ENCODE measurements at regions not wholly inside any gene's neighbourhood (a gene's known extent, or its start where the extent isn't known, plus 50 kb on each side); places are given as distances from the start of the nearest gene placed in this dataset.

DNA sequence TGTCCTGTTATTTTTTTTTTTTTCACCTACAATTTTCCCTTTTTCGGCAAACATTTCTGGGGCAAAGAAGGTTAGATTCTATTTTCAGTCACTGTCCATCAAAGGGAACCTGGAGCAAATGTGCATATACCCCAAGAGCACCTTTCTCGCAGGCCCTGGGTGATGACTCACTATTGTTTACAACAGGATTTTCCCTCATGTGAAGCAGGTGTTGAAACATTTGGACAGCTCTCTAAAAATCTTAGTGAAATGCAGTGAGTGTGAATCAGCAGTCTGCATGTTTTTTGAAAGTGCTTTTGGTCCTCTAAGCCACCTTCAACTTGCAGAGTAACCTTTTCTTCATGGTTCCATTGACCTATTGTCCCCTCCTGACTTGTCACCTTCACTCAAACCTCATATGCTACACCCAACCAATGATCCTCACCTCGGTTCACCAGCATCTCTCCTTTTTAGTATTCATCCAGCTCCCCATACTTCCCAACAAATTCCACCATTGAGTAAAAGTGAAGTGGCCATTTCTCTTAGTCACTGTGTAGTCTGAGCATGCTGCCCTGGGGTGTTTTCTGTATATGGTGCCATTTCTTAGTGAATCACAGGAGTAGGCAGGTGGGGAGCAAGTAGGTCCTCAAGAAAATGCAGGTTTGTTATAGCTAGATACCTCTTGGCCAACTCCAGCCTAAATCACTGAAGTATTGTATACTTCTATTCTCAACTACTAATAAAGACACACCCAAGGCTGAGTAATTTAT, 260.2 kb downstream of the BMP4 start:
- H3K79me2 ChIP-seq (ENCODE audit: insufficient read depth, low read length) = 0 out of 2 replicates have a peak, but pooled peaks cover 2% of the 10 kb centered on the region
- TF ChIP-seq, protein P1, sequence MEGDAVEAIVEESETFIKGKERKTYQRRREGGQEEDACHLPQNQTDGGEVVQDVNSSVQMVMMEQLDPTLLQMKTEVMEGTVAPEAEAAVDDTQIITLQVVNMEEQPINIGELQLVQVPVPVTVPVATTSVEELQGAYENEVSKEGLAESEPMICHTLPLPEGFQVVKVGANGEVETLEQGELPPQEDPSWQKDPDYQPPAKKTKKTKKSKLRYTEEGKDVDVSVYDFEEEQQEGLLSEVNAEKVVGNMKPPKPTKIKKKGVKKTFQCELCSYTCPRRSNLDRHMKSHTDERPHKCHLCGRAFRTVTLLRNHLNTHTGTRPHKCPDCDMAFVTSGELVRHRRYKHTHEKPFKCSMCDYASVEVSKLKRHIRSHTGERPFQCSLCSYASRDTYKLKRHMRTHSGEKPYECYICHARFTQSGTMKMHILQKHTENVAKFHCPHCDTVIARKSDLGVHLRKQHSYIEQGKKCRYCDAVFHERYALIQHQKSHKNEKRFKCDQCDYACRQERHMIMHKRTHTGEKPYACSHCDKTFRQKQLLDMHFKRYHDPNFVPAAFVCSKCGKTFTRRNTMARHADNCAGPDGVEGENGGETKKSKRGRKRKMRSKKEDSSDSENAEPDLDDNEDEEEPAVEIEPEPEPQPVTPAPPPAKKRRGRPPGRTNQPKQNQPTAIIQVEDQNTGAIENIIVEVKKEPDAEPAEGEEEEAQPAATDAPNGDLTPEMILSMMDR (conservative IDR thresholded peaks at IDR 0.05) = no peak
- Mint-ChIP-seq H3K27me3 (ENCODE audit: low read depth) (no peaks in the 10 kb centered on the region), H3K4me3 (no peak overlapping the region), H3K36me3 (ENCODE audit: insufficient read depth in 1 of 3, low read depth in 3 of 3) (no peaks in the 10 kb centered on the region), H3K27ac (no peak overlapping the region), H3K4me1 (no peaks in the 10 kb centered on the region; a peak in 1 of 4 replicates), H3K9me3 (no peaks in the 10 kb centered on the region)
- H4K5ac ChIP-seq (ENCODE audit: insufficient read length, low read depth, low read length) = no peak overlapping the region
- H2AK5ac ChIP-seq (ENCODE audit: insufficient read length, low read length) = no peak overlapping the region
- no peaks in the 10 kb centered on the region for H4K20me1 ChIP-seq (ENCODE audit: control insufficient read depth, insufficient read depth, insufficient read length)
- no peak overlapping the region for H2BK15ac ChIP-seq (ENCODE audit: low read depth, low read length)
- WGBS (ENCODE audit: extremely low coverage, insufficient read length, low lambda C conversion rate) = no CpG with 5 or more reads among the region's 3 CpGs
- no peak overlapping the region for H3K27ac ChIP-seq (ENCODE audit: insufficient read length, low read depth, low read length)
- no peak overlapping the region for H3K9ac ChIP-seq (ENCODE audit: extremely low read depth, insufficient read length, low read length)
- no peak overlapping the region for H3K56ac ChIP-seq (ENCODE audit: insufficient read length, low read depth, low read length)
- no peak overlapping the region for H4K91ac ChIP-seq (ENCODE audit: insufficient read length, low read depth, low read length)
- no peaks in the 10 kb centered on the region for H3K27me3 ChIP-seq (ENCODE audit: insufficient read depth, low read length)
- H3K14ac ChIP-seq (ENCODE audit: insufficient read depth, low read length) = no peak overlapping the region
- H3K4me2 ChIP-seq (ENCODE audit: insufficient read depth, insufficient read length, low read length) = no peak overlapping the region
- H2BK120ac ChIP-seq (ENCODE audit: low read depth, low read length, poor library complexity, severe bottlenecking) = no peak overlapping the region
- no peak overlapping the region for H2BK5ac ChIP-seq (ENCODE audit: insufficient read length, low read length)
- H3T11ph ChIP-seq (ENCODE audit: low read length) = no peak overlapping the region
- no peak overlapping the region for H4K8ac ChIP-seq (replicated peaks; ENCODE audit: insufficient read length, low read depth, low read length)
- no peak overlapping the region for H3K4ac ChIP-seq (ENCODE audit: low read depth, low read length)
- no peaks in the 10 kb centered on the region for H3K4me1 ChIP-seq (ENCODE audit: insufficient read depth, low read length)
- no peak overlapping the region for H2AFZ ChIP-seq (ENCODE audit: low read length)
- no peaks in the 10 kb centered on the region for H3K9me3 ChIP-seq (ENCODE audit: control insufficient read depth, low read depth, low read length)
- no peak overlapping the region for H3K23ac ChIP-seq (ENCODE audit: insufficient read length, low read depth, low read length)
- no peak overlapping the region for H2BK12ac ChIP-seq (ENCODE audit: insufficient read length, low read depth, low read length)
- no peaks in the 10 kb centered on the region for H3K23me2 ChIP-seq (ENCODE audit: insufficient read length, low read depth, low read length, poor library complexity, severe bottlenecking)
- no peak overlapping the region for H2BK20ac ChIP-seq (ENCODE audit: low read depth, low read length, poor library complexity, severe bottlenecking)
- H3K79me1 ChIP-seq (ENCODE audit: insufficient read depth, low read depth, low read length, poor library complexity, severe bottlenecking) = no peaks in the 10 kb centered on the region
- no peak for DNase-seq
- no peak overlapping the region for H3K18ac ChIP-seq (ENCODE audit: insufficient read length, low read depth, low read length)
